HAP-1 (cell line): ENCODE measurements at regions not wholly inside any gene's neighbourhood (a gene's known extent, or its start where the extent isn't known, plus 50 kb on each side); places are given as distances from the start of the nearest gene placed in this dataset.
"Not testable (repeated sequence)": the region's sequence is repeated elsewhere in the genome, so short reads cannot be mapped to it uniquely, and the experiment has no call there.

Experiments
- DNase-seq, 2 experiments: peaks; one replicate each; pipeline ENCODE4 v3.0.0-alpha.2; 2016 to 2020; ENCODE audit warnings: low spot score in 2 of 2
- H3K27me3 ChIP-seq: fragments of 250-450 bp; sonication (Bioruptor Pico); 2 replicates; pipeline ENCODE4 v1.5.1; 2020; ENCODE audit warnings: low read depth, mild to moderate bottlenecking, moderate library complexity
- H3K36me3 ChIP-seq: fragments of 250-450 bp; sonication (Bioruptor Pico); replicated peaks from 2 replicates; pipeline ENCODE4 v1.5.1; 2020; ENCODE audit warnings: mild to moderate bottlenecking
- H3K4me1 ChIP-seq: fragments of 250-450 bp; sonication (Bioruptor Pico); 2 replicates; pipeline ENCODE4 v1.5.1; 2020; ENCODE audit warnings: mild to moderate bottlenecking
- H3K4me3 ChIP-seq: fragments of 250-450 bp; sonication (Bioruptor Pico); 2 replicates; pipeline ENCODE4 v1.5.1; 2020; ENCODE audit warnings: mild to moderate bottlenecking, moderate library complexity
- H3K9me3 ChIP-seq: fragments of 250-450 bp; sonication (Bioruptor Pico); 2 replicates; pipeline ENCODE4 v1.5.1; 2020; ENCODE audit warnings: mild to moderate bottlenecking, moderate library complexity
- in situ Hi-C: fragments of 300-500 bp; cut with MboI; formaldehyde crosslinking; loops from 3 replicates; pipeline ENCODE4 v1.14.3; 2020; ENCODE audit warnings: low sequenced_read_pairs, inconsistent platforms, mixed read lengths

DNA sequence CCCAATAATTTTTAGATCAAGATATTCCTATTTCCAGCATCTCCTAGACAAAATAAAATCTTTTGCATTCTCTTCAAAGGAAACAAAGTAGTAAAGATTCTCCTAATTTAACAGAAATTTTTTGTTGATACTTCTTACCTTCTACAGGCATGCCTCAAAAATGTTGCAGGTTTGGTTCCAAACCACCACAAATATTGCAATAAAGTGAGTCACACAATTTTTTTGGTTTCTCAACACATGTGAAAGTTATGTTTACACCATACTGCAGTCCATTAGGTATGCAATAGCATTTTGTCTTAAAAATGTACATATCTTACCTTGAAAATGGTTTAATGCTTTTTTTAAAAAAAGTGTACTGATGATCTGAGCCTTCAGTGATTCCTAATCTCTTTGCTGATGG is 65.6 kb upstream of the USP15 start:
- Histone ChIP-seq H3K9me3 (peaks cover 4% of the 10 kb centered on the region; the same call in 1 of the 2 replicates), H3K4me3 (no peak overlapping the region), H3K36me3 (no peaks in the 10 kb centered on the region), H3K4me1 (no peaks in the 10 kb centered on the region), H3K27me3 (peaks cover 42% of the 10 kb centered on the region)
- DNase-seq = no peak
- in situ Hi-C loops = no loop called here

DNA sequence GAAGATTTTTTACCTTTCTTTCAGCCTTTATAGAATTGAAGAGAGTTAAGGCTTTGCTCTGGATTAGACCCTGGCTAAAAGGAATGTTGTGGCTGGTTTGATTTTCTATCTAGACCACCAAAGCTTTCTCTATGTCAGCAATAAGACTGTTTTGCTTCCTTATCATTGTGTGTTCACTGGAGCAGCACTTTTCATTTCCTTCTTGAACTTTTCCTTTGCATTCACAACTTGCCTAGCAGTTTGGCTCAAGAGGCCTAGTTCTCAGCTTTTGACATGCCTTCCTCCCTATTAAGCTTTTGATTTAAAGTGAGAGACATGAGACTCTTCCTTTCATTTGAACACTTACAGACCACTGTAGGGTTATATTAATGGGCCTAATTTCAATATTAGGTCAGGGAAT is 64.1 kb upstream of the USP15 start:
- H3K9me3 ChIP-seq = peaks cover 4% of the 10 kb centered on the region; the same call in 1 of the 2 replicates
- no peaks in the 10 kb centered on the region for H3K36me3 ChIP-seq
- H3K4me1 ChIP-seq = no peaks in the 10 kb centered on the region
- H3K27me3 ChIP-seq = peaks cover 26% of the 10 kb centered on the region
- in situ Hi-C loops = no loop called here
- no peak overlapping the region for H3K4me3 ChIP-seq
- DNase-seq = no peak

DNA sequence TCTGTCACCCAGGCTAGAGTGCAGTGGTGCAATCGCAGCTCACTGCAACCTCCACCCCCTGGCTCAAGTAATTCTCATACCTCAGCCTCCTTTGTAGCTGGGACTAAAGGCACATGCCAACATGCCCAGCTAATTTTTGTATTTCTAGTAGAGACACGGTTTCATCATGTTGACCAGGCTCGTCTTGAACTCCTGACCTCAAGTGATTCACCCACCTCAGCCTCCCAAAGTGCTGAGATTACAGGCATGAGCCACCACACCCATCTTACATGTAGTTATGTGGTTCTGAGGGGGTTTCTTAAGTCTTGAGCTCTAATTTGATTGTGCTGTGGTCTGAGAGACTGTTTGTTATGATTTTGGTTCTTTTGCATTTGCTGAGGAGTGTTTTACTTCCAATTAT is 57.3 kb upstream of the USP15 start:
- H3K4me3 ChIP-seq, H3K9me3 ChIP-seq, H3K36me3 ChIP-seq, H3K27me3 ChIP-seq, H3K4me1 ChIP-seq, DNase-seq, in situ Hi-C loops: not testable (repeated sequence)

DNA sequence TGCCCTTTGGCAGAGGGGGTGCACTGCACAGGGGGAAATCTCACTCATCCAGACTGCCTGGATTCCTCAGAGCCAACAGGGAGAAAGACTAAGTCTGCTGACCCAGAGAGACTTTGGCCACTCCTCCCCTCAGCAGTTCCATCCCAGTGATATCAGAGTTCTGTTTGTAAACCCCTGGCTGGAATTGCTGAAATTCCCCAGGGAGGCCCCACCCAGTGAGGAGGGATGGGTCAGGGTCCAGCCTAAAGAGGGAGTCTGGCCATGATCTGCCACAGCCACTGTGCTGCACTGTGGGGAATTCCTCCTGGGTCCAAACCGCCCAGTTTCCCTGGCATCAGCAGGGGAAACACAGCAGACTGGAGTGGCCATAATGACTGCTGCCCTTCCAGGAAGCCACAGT is 54.9 kb upstream of the USP15 start:
- no peaks in the 10 kb centered on the region for H3K36me3 ChIP-seq
- in situ Hi-C loops = no loop called here
- no peak overlapping the region for H3K4me3 ChIP-seq
- DNase-seq = no peak
- H3K9me3 ChIP-seq = no peaks in the 10 kb centered on the region
- H3K27me3 ChIP-seq = no peaks in the 10 kb centered on the region
- no peaks in the 10 kb centered on the region for H3K4me1 ChIP-seq

DNA sequence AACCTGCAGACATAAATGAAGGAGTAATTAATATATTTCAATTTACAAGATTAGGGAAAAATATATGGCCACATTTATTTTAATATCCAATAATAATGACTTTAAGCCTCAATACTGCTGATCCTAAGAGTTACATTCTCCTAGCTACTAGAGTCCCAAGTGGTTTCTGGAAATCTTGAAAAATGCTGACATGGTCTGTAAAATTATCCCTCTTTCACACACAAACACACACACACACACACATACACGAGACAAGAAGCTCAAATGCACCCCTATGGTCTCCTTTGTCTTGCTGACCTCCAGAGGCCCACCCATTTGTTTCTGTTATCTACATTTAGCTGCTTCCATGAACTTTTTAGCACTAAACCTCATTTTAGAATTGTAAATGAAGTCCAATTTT is 53.0 kb upstream of the USP15 start:
- Histone ChIP-seq H3K36me3 (no peaks in the 10 kb centered on the region), H3K4me1 (no peaks in the 10 kb centered on the region), H3K4me3 (no peak overlapping the region), H3K9me3 (no peaks in the 10 kb centered on the region), H3K27me3 (no peaks in the 10 kb centered on the region)
- no peak for DNase-seq
- in situ Hi-C loops = no loop called here
